ENCODE measurements at regions not wholly inside any gene's neighbourhood (a gene's known extent, or its start where the extent isn't known, plus 50 kb on each side); places are given as distances from the start of the nearest gene placed in this dataset.
A peak's percentile ranks its signal among the peaks of the same experiment; 100 is the strongest.

DNA sequence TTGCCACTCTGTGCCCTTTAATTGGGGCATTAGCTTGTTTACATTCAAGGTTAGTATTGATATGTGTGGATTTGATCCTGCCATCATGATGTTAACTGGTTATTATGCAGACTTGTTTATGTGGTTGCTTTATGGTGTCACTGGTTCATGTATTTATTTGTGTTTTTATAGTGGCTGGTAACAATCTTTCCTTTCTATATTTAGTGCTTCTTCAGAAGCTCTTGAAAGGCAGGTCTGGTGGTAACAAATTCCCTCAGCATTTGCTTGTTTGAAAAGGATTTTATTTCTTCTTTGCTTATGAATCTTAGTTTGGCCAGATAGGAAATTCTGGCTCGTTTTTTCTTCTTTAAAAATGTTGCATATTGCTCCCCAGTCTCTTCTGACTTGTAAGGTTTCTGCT is 215.4 kb downstream of the ZC3H11B start:
- no peaks in the 10 kb centered on the region for H3K36me3 ChIP-seq
- TF ChIP-seq, protein P1, sequence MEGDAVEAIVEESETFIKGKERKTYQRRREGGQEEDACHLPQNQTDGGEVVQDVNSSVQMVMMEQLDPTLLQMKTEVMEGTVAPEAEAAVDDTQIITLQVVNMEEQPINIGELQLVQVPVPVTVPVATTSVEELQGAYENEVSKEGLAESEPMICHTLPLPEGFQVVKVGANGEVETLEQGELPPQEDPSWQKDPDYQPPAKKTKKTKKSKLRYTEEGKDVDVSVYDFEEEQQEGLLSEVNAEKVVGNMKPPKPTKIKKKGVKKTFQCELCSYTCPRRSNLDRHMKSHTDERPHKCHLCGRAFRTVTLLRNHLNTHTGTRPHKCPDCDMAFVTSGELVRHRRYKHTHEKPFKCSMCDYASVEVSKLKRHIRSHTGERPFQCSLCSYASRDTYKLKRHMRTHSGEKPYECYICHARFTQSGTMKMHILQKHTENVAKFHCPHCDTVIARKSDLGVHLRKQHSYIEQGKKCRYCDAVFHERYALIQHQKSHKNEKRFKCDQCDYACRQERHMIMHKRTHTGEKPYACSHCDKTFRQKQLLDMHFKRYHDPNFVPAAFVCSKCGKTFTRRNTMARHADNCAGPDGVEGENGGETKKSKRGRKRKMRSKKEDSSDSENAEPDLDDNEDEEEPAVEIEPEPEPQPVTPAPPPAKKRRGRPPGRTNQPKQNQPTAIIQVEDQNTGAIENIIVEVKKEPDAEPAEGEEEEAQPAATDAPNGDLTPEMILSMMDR (IDR thresholded peaks at IDR 0.05): no peak
- no peak for DNase-seq

DNA sequence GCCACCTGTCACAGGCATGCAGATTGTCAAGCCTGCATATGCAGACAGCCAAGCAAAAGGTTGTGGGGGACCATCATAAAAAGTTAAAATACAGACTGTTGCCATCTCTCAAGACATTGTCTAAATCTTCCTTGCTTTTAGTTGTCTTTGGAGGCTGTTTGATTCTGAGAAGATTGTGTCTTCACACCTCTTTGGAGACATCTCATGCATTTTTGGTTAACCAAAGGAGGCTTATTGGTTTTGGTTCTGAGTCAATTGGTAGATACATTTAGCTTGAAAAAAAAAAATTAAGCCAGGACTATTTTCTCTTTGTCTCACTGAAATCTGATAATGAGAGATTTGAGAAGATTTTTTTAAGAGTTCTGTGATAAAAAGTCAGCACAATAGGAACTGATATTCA is 217.6 kb downstream of the LYPLAL1 start:
- H3K36me3 ChIP-seq: no peaks in the 10 kb centered on the region
- H3K27me3 ChIP-seq: no peaks in the 10 kb centered on the region
- TF ChIP-seq, protein P1 (IDR thresholded peaks at IDR 0.05): no peak
- intact Hi-C loops (cut with DNase I): no loop called here
- no peak for DNase-seq
- no peak overlapping the region for H3K27ac ChIP-seq
- H3K4me3 ChIP-seq: no peak overlapping the region
- no peaks in the 10 kb centered on the region for H3K9me3 ChIP-seq
- H3K9ac ChIP-seq (ENCODE audit: low read depth in 2 of 2, low read length in 2 of 2): no peak overlapping the region
- H3K4me1 ChIP-seq: no peaks in the 10 kb centered on the region

More for the DNA sequence above, 215.4 kb downstream of the ZC3H11B start:
- H3K9ac ChIP-seq (ENCODE audit: low read depth in 2 of 2, low read length in 2 of 2): no peak overlapping the region
- no peak overlapping the region for H3K27ac ChIP-seq
- H3K4me1 ChIP-seq: no peaks in the 10 kb centered on the region
- no peak overlapping the region for H3K4me3 ChIP-seq
- H3K9me3 ChIP-seq: no peaks in the 10 kb centered on the region
- H3K27me3 ChIP-seq: no peaks in the 10 kb centered on the region
- intact Hi-C loops (cut with DNase I): no loop called here

DNA sequence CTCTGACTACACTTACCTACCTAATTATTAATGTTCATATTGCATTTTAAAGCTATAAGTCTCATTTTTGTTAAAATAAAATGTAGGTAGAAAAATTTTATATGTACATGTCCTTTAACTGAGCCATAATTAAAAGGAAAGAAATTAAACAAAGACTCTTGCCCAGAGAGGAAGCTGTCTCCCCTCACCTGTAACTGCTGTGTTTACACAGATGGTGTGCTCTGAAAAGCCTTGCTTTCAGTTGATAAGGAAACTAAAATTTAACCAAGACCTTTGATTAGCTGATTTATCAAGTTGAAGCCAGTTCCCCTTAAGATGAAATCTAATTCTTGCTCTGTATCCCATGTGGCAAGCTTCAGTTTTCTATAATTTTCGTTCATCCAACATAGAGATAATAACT is 213.5 kb downstream of the LYPLAL1 start:
- no peaks in the 10 kb centered on the region for H3K4me1 ChIP-seq
- no peak overlapping the region for H3K27ac ChIP-seq
- H3K36me3 ChIP-seq: no peaks in the 10 kb centered on the region
- DNase-seq: no peak
- no peak overlapping the region for H3K9ac ChIP-seq (ENCODE audit: low read depth in 2 of 2, low read length in 2 of 2)
- H3K27me3 ChIP-seq: no peaks in the 10 kb centered on the region
- intact Hi-C loops (cut with DNase I): no loop called here
- H3K9me3 ChIP-seq: no peaks in the 10 kb centered on the region
- H3K4me3 ChIP-seq: no peak overlapping the region
- TF ChIP-seq, protein P1 (IDR thresholded peaks at IDR 0.05): no peak

DNA sequence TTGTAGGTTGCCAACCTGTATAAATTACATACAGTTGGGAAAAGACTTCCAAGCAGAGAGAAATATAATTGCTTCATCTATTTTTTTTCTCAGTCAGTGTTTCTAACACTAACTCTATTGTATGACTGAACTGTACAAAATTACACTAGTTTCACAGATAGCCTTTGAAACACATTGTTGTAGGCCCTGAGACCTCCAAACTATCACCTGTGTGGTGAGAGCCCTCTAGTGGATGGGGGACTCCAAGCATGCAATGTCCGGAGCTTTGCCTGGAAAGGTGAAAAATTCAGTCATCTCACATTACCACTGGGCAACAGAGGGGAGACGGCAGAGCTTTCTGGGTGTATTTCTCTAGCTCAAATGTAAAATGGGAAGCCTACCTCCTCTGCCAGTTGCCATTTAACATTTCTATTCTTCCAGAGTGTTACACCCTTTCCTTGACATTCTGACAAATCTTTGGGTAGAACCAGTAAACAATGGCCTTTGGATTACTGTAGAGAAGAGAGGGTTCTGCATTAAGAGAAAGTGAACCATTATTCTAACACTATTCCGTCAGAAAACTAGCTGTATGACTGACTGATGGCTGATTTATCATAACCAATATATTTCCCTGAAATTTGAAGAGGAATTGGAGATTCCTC is 212.2 kb downstream of the LYPLAL1 start:
- Histone ChIP-seq H3K27me3 (no peaks in the 10 kb centered on the region), H3K9me3 (no peaks in the 10 kb centered on the region), H3K36me3 (no peaks in the 10 kb centered on the region), H3K4me3 (no peak overlapping the region), H3K4me1 (no peaks in the 10 kb centered on the region), H3K9ac (ENCODE audit: low read depth in 2 of 2, low read length in 2 of 2) (no peak overlapping the region), H3K27ac (no peak overlapping the region)
- peak; percentile 28 for DNase-seq
- intact Hi-C loops (cut with DNase I): no loop called here
- TF ChIP-seq, protein P1 (IDR thresholded peaks at IDR 0.05): peak; percentile 46

DNA sequence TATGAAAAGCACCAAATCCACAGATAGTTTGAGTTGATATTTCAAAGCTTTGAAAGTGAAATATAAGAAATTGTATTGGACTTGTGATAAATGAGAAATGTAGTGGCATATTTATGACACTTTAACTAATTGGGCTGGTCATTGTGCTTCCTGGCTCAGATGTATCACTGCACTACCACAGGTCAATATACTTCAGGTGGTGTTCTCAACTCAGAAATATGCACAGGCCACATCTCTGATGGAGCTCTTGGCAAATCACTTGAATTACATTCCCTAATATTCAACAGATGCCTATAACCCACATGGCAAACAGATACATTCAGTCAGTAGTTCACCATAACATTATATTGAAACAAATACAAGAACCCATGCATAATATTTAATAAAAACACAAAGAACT is 209.6 kb downstream of the LYPLAL1 start:
- no peaks in the 10 kb centered on the region for H3K27me3 ChIP-seq
- intact Hi-C loops (cut with DNase I): no loop called here
- no peak overlapping the region for H3K4me3 ChIP-seq
- H3K9ac ChIP-seq (ENCODE audit: low read depth in 2 of 2, low read length in 2 of 2): no peak overlapping the region
- H3K4me1 ChIP-seq: no peaks in the 10 kb centered on the region
- no peaks in the 10 kb centered on the region for H3K36me3 ChIP-seq
- no peaks in the 10 kb centered on the region for H3K9me3 ChIP-seq
- DNase-seq: no peak
- TF ChIP-seq, protein P1 (IDR thresholded peaks at IDR 0.05): no peak
- H3K27ac ChIP-seq: no peak overlapping the region

All from colonic mucosa (tissue), 4 donors.